ENCODE measurements at regions not wholly inside any gene's neighbourhood (a gene's known extent, or its start where the extent isn't known, plus 50 kb on each side); places are given as distances from the start of the nearest gene placed in this dataset.

DNA sequence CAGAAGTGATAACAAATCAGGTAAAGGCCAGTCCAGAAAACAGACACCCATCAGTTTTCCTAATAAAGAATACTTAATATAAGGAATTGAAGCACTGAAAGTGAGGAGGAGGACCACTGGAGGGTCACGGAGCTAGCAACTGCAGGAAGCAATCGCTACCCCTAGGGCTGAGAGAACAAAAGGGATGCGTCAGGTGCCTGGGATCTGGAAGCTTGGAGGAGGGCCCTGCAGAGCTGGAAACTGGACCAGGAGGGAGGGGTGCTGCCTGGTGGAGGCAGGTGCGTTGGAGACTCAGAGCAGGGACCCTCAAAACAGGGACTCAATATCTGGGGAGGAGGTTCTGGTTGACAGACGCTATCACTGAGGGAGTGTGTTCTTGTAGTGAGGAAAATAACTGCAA is 308.1 kb upstream of the RASGRP1 start:
- no peak for TF ChIP-seq ZBTB1 (CRISPR knock-in tag; IDR thresholded peaks at IDR 0.05; ENCODE audit: borderline replicate concordance)
- TF ChIP-seq, protein P1, sequence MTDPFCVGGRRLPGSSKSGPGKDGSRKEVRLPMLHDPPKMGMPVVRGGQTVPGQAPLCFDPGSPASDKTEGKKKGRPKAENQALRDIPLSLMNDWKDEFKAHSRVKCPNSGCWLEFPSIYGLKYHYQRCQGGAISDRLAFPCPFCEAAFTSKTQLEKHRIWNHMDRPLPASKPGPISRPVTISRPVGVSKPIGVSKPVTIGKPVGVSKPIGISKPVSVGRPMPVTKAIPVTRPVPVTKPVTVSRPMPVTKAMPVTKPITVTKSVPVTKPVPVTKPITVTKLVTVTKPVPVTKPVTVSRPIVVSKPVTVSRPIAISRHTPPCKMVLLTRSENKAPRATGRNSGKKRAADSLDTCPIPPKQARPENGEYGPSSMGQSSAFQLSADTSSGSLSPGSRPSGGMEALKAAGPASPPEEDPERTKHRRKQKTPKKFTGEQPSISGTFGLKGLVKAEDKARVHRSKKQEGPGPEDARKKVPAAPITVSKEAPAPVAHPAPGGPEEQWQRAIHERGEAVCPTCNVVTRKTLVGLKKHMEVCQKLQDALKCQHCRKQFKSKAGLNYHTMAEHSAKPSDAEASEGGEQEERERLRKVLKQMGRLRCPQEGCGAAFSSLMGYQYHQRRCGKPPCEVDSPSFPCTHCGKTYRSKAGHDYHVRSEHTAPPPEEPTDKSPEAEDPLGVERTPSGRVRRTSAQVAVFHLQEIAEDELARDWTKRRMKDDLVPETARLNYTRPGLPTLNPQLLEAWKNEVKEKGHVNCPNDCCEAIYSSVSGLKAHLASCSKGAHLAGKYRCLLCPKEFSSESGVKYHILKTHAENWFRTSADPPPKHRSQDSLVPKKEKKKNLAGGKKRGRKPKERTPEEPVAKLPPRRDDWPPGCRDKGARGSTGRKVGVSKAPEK (CRISPR knock-in tag; IDR thresholded peaks at IDR 0.05; ENCODE audit: borderline replicate concordance): no peak
- no peak for TF ChIP-seq HMGXB4 (CRISPR knock-in tag; IDR thresholded peaks at IDR 0.05; ENCODE audit: borderline replicate concordance in 1 of 2, low read depth in 1 of 2)
- no peak for TF ChIP-seq ZFP1 (CRISPR knock-in tag; IDR thresholded peaks at IDR 0.05)
- no peak for TF ChIP-seq POLR2AphosphoS5 (IDR thresholded peaks at IDR 0.05; ENCODE audit: low read depth, low read length)
- no peak for TF ChIP-seq ZNF777 (CRISPR knock-in tag; IDR thresholded peaks at IDR 0.05)
